GM12891 (cell line): ENCODE measurements at regions not wholly inside any gene's neighbourhood (a gene's known extent, or its start where the extent isn't known, plus 50 kb on each side); places are given as distances from the start of the nearest gene placed in this dataset.

ENCODE experiments used
- DNase-seq: peaks from one replicate; pipeline ENCODE4 v3.0.0; 2011; ENCODE audit warnings: low spot score; ENCODE audit not compliant: insufficient read length
- FAIRE-seq: peaks from 2 replicates; lab custom pipeline; 2011; peaks lifted over from hg19 to GRCh38; lab: Jason Lieb, UNC
- PAX5 ChIP-seq: IDR thresholded peaks from 2 replicates; pipeline ENCODE4 v1.6.1; 2011; ENCODE audit warnings: low read length, moderate library complexity, mild to moderate bottlenecking; ENCODE audit not compliant: insufficient read depth, severe bottlenecking
- POLR2A ChIP-seq: IDR thresholded peaks from 2 replicates; pipeline ENCODE4 v1.6.1; 2011; ENCODE audit warnings: low read depth, low read length, control low read depth
- POLR2AphosphoS5 ChIP-seq: IDR thresholded peaks from 2 replicates; pipeline ENCODE4 v1.6.1; 2011; ENCODE audit warnings: low read depth, low read length, control low read depth
- POU2F2 ChIP-seq: IDR thresholded peaks from 2 replicates; pipeline ENCODE4 v1.6.1; 2011; ENCODE audit warnings: low read depth, mild to moderate bottlenecking, control low read depth, low read length, moderate library complexity
- SPI1 ChIP-seq: IDR thresholded peaks from 2 replicates; pipeline ENCODE4 v1.6.1; 2011; ENCODE audit warnings: low read depth, low read length, control low read depth
- TAF1 ChIP-seq: IDR thresholded peaks from 2 replicates; pipeline ENCODE4 v1.6.1; 2011; ENCODE audit warnings: low read depth, low read length, control low read depth

GRCh38 chr2:78293768-78294167 is 731.7 kb upstream of the REG3G start:
- no peak for DNase-seq
- TF ChIP-seq POLR2A (no peak), POLR2AphosphoS5 (no peak), SPI1 (no peak), PAX5 (no peak)
- FAIRE-seq: no peak

DNA sequence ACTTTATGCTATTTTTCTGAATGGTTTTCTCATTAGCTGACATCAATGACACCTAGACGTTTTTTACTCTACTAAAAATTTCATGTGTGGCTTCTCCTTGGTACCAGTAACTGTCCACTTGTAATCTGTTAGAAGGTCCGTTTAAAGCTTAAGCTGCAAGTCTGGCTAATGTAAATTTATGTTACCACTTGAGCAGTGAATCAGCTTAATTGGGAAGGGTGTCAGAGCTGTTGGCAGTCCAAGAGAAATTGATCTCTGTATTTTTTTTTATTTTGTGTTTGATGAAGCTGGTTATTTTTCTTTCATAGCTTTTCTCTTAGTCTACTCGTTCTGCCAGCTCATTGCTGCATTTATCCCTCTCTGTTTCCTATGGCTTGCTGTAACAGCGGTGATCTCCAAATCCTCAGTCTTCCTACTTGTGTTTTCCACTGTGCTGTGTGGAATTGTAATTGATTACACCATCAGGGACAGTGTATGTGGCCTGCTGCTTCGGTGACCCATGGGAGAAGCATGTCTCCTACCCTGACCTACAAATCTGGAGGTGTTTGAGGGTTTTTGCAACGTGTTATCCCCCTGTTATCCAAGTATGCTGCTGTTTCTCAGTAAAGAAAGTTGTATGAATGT is 724.2 kb upstream of the REG3G start:
- TF ChIP-seq PAX5: no peak
- TF ChIP-seq POLR2AphosphoS5: no peak
- TF ChIP-seq POLR2A: no peak
- TF ChIP-seq TAF1: no peak
- no peak for TF ChIP-seq SPI1
- TF ChIP-seq POU2F2: no peak
- FAIRE-seq: no peak
- DNase-seq: no peak

DNA sequence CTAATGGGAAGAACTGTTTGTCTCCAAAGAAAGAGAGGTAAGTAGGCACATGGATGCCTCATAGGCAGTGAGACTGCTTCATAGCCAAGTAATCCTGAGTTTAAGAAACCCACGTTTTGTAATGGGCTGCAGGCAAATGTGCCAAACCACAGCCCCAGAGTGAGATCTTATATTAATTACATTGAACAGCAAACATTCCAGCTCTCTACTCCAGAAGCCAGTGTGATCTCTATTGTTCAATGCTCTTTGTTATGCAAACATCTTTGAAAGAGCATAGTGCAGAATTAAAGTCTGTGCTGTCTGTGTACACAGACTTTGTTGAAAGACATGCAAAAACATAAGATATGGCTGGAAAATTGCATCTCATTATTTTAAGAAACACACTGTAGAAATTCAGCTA is 720.8 kb upstream of the REG3G start:
- TF ChIP-seq PAX5: no peak
- no peak for TF ChIP-seq SPI1
- TF ChIP-seq POLR2AphosphoS5: no peak
- TF ChIP-seq POU2F2: no peak
- TF ChIP-seq POLR2A: no peak
- no peak for TF ChIP-seq TAF1
- FAIRE-seq: no peak
- DNase-seq: no peak

DNA sequence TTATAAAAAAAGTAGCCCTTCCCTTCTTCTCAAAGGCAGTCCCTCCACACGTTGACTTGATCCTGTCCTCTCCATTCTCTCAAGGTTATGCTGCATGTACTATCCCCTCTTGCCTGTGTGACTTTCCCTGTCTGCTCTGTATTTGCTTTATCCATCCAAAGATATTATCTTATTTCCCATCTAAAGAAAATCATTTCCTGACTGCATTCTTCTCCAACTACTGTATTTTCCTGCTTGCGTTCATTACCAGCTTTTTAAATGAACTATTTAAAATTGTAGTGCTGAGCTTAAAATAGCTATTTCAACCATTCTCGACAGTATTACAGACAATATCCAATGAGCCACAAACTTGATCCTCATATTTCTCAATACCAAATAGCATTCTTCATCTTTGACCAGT is 716.0 kb upstream of the REG3G start:
- FAIRE-seq: no peak
- DNase-seq: no peak
- TF ChIP-seq POU2F2 (no peak), TAF1 (no peak), POLR2A (no peak), POLR2AphosphoS5 (no peak), SPI1 (no peak), PAX5 (no peak)

DNA sequence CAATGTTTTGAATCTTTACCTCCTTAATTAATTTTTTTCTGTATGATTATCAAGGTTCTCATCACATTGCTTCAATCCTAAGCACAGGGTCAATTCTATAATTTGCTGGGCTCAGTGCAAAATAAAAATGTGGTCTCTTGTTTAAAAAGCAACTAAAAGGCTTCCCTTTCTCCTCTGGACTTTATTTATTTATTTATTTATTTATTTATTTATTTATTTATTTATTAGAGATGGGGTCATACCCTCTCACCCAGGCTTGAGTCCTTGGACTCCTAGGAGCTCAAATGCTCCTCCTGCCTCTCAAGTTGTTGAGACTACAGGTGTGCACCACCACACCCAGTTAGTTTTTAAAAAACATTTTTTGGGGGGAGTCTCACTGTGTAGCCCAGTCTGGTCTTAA is 710.1 kb upstream of the REG3G start:
- no peak for TF ChIP-seq POLR2A
- TF ChIP-seq POU2F2: no peak
- TF ChIP-seq POLR2AphosphoS5: no peak
- no peak for TF ChIP-seq TAF1
- TF ChIP-seq SPI1: no peak
- no peak for TF ChIP-seq PAX5
- FAIRE-seq (no peak), DNase-seq (no peak)

DNA sequence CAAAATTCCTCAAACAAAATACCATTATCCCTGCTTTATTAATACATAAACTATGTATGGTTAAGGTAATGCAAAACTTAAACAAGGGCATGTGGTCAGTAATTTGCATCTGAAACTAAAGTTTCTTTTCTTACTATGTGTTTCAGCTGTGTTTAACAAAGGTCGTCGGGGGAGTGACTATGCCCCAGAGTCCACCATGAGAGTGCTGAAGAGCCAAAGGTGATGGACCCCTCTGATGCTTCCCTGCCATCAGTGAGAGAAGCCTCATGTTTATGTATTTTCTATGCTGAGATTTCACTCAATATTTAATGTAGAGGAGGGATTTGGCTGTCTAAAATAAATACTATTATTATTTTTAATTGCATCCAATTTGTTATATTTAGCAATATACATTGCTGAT is 707.2 kb upstream of the REG3G start:
- DNase-seq (no peak), FAIRE-seq (no peak)
- TF ChIP-seq PAX5 (no peak), SPI1 (no peak), POU2F2 (no peak), POLR2A (no peak), POLR2AphosphoS5 (no peak), TAF1 (no peak)

DNA sequence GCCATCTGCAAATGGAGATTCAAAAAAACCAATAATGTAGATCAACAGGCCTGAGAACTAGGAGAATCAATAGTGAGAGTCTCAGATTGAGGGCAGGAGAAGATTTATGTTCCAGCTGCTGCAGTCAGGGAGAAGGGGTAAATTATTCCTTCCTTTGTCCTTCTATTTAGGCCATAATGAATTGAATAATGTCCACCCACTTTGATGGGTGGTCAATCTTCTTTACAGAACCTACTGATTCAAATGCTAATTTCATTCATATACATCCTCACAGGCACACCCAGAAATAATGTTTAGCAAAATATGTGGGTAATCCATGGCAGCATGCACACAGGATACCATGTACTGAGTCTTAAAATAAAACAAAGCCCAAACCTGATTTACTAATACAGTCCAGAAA is 695.3 kb upstream of the REG3G start:
- TF ChIP-seq POLR2AphosphoS5 (no peak), TAF1 (no peak), SPI1 (no peak), POU2F2 (no peak), POLR2A (no peak), PAX5 (no peak)
- FAIRE-seq (no peak), DNase-seq (no peak)

DNA sequence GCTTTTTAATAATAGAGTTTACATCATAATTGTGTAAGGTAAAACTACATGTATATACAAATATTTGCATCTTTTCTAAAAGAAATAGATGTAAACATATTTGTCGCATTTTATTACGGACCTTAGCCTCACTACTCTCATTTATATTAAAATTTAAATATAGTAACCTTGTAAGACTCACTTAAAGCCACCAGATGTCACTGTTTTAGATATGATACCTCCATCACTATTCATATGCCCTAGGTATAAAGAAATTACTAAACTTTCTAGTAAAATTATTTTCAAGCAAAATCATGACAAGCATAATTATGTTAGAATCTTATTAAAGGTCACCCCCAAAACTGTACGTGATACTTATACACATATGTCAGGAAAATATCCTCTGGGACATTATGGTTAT is 674.3 kb upstream of the REG3G start:
- TF ChIP-seq PAX5 (no peak), POU2F2 (no peak), POLR2AphosphoS5 (no peak), TAF1 (no peak), POLR2A (no peak), SPI1 (no peak)
- DNase-seq (no peak), FAIRE-seq (no peak)

DNA sequence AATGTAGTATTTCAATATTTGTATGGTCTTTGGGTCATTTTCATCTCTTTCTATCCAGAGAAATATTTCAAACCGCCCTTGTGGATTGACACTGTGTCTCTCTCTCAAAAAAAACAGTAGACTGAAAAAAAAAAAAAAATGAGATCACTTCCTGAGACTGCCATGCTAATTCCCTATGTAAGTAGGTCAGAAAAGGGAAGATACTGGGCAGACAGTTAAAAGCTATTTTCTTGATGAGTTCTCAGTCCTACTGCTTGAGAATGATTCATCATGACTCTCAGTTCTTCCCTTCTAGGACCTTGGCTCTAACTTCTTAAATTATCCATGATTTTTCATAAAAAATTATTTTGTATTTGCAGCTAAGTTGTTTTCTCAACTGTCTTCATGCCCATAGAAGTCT is 672.3 kb upstream of the REG3G start:
- no peak for TF ChIP-seq TAF1
- TF ChIP-seq POU2F2: no peak
- no peak for TF ChIP-seq POLR2A
- TF ChIP-seq PAX5: no peak
- no peak for DNase-seq
- no peak for FAIRE-seq

DNA sequence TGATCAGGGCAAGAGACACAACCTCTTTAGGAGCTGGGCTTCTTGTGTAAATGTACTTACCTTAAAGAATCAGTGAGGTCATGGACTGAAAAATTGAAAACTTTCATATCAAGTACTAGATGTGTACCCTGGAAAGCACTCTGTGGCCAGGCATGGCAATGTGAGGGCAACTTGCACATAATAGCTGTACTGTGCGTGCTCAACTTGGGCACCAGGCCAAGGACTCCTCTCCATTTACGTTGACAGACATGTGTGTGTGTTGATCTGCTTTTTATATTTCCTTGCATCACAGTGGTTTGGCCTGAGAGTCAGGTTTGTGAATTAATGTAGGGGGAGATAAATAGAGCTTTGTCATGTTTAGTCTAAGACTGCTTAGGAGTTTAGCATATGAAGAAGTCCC is 669.5 kb upstream of the REG3G start:
- DNase-seq (no peak), FAIRE-seq (no peak)
- TF ChIP-seq PAX5 (no peak), POLR2AphosphoS5 (no peak), TAF1 (no peak), SPI1 (no peak), POLR2A (no peak), POU2F2 (no peak)
